ENCODE measurements at regions not wholly inside any gene's neighbourhood (a gene's known extent, or its start where the extent isn't known, plus 50 kb on each side); places are given as distances from the start of the nearest gene placed in this dataset.

DNA sequence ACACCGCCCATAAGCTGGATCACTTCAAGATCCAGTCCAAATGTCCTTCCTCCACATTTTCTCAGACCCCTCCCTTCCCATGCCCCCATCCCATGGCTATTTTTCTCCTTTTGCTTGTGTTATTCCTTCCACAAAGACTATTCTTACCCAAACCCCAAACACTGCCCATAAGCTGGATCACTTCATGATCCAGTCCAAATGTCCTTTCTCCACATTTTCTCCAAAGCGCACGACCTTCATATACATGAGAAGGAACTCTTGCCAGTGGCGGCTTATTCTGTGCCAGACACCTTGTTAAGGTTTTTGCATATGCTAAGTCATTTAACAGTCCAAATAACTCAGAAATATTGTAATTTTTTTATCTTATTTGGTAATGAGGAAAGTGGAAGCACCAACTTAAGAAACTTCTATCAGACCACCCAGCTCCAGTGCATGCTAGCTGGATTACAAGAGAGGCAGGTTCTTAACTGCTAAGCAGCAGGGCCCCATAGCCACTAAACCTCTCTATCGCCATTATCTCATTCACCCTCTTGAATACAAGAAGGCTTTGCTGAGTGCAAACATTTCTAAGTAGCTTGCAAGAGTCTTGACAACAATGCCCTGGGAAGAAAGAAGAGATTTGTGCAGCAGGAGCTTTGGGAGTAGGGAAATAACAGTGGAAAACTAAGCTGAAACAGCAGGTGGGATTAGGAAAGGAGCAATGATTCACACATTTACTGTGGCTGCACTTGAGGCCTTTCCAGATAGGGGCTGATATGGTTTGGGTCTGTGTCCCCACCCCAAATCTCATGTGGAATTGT, 428.2 kb upstream of the MAF start:
- no peak for TF ChIP-seq CTCF (IDR thresholded peaks at IDR 0.05; ENCODE audit: extremely low read depth, insufficient read depth, missing control alignments)
- in situ Hi-C loops (cut with MboI; ENCODE audit: low pct_unique_long_range_greater_than_20kb, low sequenced_read_pairs, unreplicated experiment): no loop called here
- DNase-seq (ENCODE audit: low spot score): no peak

- in situ Hi-C loops (cut with MboI; ENCODE audit: low pct_unique_long_range_greater_than_20kb, low sequenced_read_pairs, unreplicated experiment): no loop called here
- no peak for TF ChIP-seq CTCF (IDR thresholded peaks at IDR 0.05; ENCODE audit: extremely low read depth, insufficient read depth, missing control alignments)
Observed at GRCh38 chr16:80027007-80027965, 426.7 kb upstream of the MAF start.

DNA sequence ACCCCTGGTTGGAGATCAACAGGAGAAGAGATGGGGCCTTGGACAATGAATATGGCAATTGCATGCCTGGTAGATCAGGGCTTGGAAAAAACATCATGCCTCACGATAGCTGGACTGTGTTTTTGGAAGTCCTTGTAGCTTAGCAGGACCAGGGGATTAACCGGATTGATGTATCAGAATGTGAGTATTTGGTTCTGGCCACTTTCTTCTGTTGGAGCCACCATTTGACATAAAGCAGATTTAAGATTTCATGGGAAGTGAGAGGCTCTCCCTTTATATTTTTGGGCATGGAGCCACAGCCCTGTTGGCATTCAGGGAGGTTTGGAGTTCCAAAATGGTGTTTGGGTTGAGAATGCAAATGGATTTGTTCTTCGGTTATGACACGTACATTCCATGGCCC, 424.7 kb upstream of the MAF start:
- DNase-seq (ENCODE audit: low spot score): no peak
- in situ Hi-C loops (cut with MboI; ENCODE audit: low pct_unique_long_range_greater_than_20kb, low sequenced_read_pairs, unreplicated experiment): no loop called here
- TF ChIP-seq CTCF (IDR thresholded peaks at IDR 0.05; ENCODE audit: extremely low read depth, insufficient read depth, missing control alignments): no peak

More at GRCh38 chr16:80027007-80027965, 426.7 kb upstream of the MAF start:
- DNase-seq (ENCODE audit: low spot score): no peak

DNA sequence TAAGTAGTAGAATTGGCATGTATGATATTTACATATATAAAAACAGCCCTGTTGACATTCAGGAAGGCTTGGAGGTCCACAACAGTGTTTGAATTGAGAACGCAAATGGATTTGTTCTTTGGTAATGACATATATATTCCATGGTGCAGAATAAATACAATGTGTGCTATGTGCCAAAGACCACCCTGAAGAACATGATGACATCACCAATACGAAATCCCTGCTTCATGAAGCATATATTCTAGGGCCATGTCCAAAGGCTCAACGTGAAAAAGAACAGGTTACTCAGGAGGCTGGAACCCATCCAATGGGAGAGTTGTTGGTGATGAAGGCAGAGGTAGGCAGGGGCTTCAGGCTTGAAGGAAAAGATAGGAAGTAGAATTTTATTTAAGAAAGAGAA, 423.9 kb upstream of the MAF start:
- in situ Hi-C loops (cut with MboI; ENCODE audit: low pct_unique_long_range_greater_than_20kb, low sequenced_read_pairs, unreplicated experiment): no loop called here
- DNase-seq (ENCODE audit: low spot score): no peak
- TF ChIP-seq CTCF (IDR thresholded peaks at IDR 0.05; ENCODE audit: extremely low read depth, insufficient read depth, missing control alignments): no peak

- no peak for TF ChIP-seq CTCF (IDR thresholded peaks at IDR 0.05; ENCODE audit: extremely low read depth, insufficient read depth, missing control alignments)
- in situ Hi-C loops (cut with MboI; ENCODE audit: low pct_unique_long_range_greater_than_20kb, low sequenced_read_pairs, unreplicated experiment): no loop called here
- DNase-seq (ENCODE audit: low spot score): no peak
Observed at GRCh38 chr16:80023865-80024264, 423.3 kb upstream of the MAF start.

DNA sequence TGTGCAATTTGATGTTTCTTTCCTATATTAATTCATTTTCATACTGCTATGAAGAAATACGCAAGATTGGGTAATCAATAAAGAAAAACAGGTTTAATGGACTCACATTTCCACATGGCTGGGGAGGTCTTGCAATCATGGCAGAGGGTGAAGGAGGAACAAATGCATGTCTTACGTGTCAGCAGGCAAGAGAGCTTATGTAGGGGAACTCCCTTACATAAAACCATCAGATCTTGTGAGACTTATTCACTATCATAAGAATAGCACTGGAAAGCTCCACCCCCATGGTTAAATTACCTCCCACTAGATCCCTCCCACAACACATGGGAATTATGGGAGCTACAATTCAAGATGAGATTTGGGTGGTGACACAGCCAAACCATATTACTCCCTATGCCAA, 418.9 kb upstream of the MAF start:
- no peak for DNase-seq (ENCODE audit: low spot score)
- in situ Hi-C loops (cut with MboI; ENCODE audit: low pct_unique_long_range_greater_than_20kb, low sequenced_read_pairs, unreplicated experiment): no loop called here
- TF ChIP-seq CTCF (IDR thresholded peaks at IDR 0.05; ENCODE audit: extremely low read depth, insufficient read depth, missing control alignments): no peak

All from GM13977 (cell line).